ENCODE measurements at regions not wholly inside any gene's neighbourhood (a gene's known extent, or its start where the extent isn't known, plus 50 kb on each side); places are given as distances from the start of the nearest gene placed in this dataset.

GRCh38 chr6:78397499-78397898 is 469.9 kb upstream of the IRAK1BP1 start:
- DNase-seq: no peak

- DNase-seq: no peak
These were observed 469.1 kb upstream of the IRAK1BP1 start for GRCh38 chr6:78398292-78398691.

GRCh38 chr6:78400076-78400475 is 467.3 kb upstream of the IRAK1BP1 start:
- no peak for DNase-seq

GRCh38 chr6:78427386-78427785 is 440.0 kb upstream of the IRAK1BP1 start:
- no peak for DNase-seq

GRCh38 chr6:78430521-78430920 is 436.8 kb upstream of the IRAK1BP1 start:
- no peak for DNase-seq

- DNase-seq: no peak
These were observed 431.7 kb upstream of the IRAK1BP1 start for GRCh38 chr6:78435671-78436070.

- DNase-seq: no peak
These were observed 431.0 kb upstream of the IRAK1BP1 start for GRCh38 chr6:78436335-78436734.

- no peak for DNase-seq
These were observed 429.2 kb upstream of the IRAK1BP1 start for GRCh38 chr6:78438135-78438534.

- no peak for DNase-seq
These were observed 406.6 kb upstream of the IRAK1BP1 start for GRCh38 chr6:78460711-78461110.

GRCh38 chr6:78462728-78463127 is 404.6 kb upstream of the IRAK1BP1 start:
- DNase-seq: no peak

- DNase-seq: no peak
These were observed 402.2 kb upstream of the IRAK1BP1 start for GRCh38 chr6:78465059-78465634.

- DNase-seq: no peak
These were observed 390.8 kb upstream of the IRAK1BP1 start for GRCh38 chr6:78476561-78476960.

GRCh38 chr6:78482801-78483552 is 384.4 kb upstream of the IRAK1BP1 start:
- no peak for DNase-seq

- DNase-seq: no peak
These were observed 383.7 kb upstream of the IRAK1BP1 start for GRCh38 chr6:78483553-78484197.

- no peak for DNase-seq
These were observed 382.9 kb upstream of the IRAK1BP1 start for GRCh38 chr6:78484198-78485064.

- no peak for DNase-seq
These were observed 379.9 kb upstream of the IRAK1BP1 start for GRCh38 chr6:78487401-78487800.

GRCh38 chr6:78489874-78490273 is 377.5 kb upstream of the IRAK1BP1 start:
- no peak for DNase-seq

GRCh38 chr6:78492351-78493017 is 374.9 kb upstream of the IRAK1BP1 start:
- DNase-seq: no peak

GRCh38 chr6:78500299-78501089 is 366.9 kb upstream of the IRAK1BP1 start:
- DNase-seq: no peak

- DNase-seq: no peak
These were observed 364.9 kb upstream of the IRAK1BP1 start for GRCh38 chr6:78502386-78502887.

- DNase-seq: no peak
These were observed 362.2 kb upstream of the IRAK1BP1 start for GRCh38 chr6:78505178-78505577.

GRCh38 chr6:78511009-78511408 is 356.3 kb upstream of the IRAK1BP1 start:
- no peak for DNase-seq

Measured in NCI-H1105 (cell line).